Testis (tissue), 2 donors: ENCODE measurements at regions not wholly inside any gene's neighbourhood (a gene's known extent, or its start where the extent isn't known, plus 50 kb on each side); places are given as distances from the start of the nearest gene placed in this dataset.

Experiments
- DNase-seq: peaks from one replicate; pipeline ENCODE4 v3.0.0-alpha.2; 2019
- H3K27ac ChIP-seq, 2 donors: fragments of 200-600 bp; sonication (generic); one replicate each; pipeline ENCODE4 v1.5.1; 2019
- H3K27me3 ChIP-seq: fragments of 200-600 bp; sonication (generic); one replicate; pipeline ENCODE4 v1.5.1; 2019
- H3K36me3 ChIP-seq: fragments of 200-600 bp; sonication (generic); one replicate; pipeline ENCODE4 v1.5.1; 2017; ENCODE audit warnings: low read depth; ENCODE audit errors: missing control alignments
- H3K4me1 ChIP-seq: fragments of 200-600 bp; sonication (generic); one replicate; pipeline ENCODE4 v1.5.1; 2019
- H3K4me3 ChIP-seq, 2 donors: fragments of 200-600 bp; sonication (generic); one replicate each; pipeline ENCODE4 v1.5.1; 2017 to 2019
- H3K9me3 ChIP-seq: fragments of 200-600 bp; sonication (generic); one replicate; pipeline ENCODE4 v1.5.1; 2017
- CTCF ChIP-seq, 3 experiments: fragments of 450-650 bp in 2 of 3; fragments of 200-600 bp in 1 of 3; sonication (generic) in 1 of 3; IDR thresholded peaks; one replicate each; pipeline ENCODE4 v1.5.1; 2016 to 2019; ENCODE audit warnings: antibody characterized with exemption in 3 of 3, mild to moderate bottlenecking in 2 of 3, moderate library complexity in 1 of 3
- POLR2A ChIP-seq: fragments of 450-650 bp; IDR thresholded peaks from one replicate; pipeline ENCODE4 v1.6.1; 2017; ENCODE audit warnings: antibody characterized with exemption, mild to moderate bottlenecking, moderate library complexity
- WGBS, 2 donors: methylation state at CpG; one replicate each; pipeline ENCODE4 v1.1.5; 2018; 5-methylcytosine and 5-hydroxymethylcytosine counted together
- intact Hi-C: fragments of 100-400 bp; cut with DNase I; formaldehyde crosslinking; loops from one replicate; pipeline ENCODE4 v1.15.1; 2023; ENCODE audit warnings: low total_unique reads

GRCh38 chr4:173685831-173686210 is 155.8 kb upstream of the HAND2 start:
- no peak overlapping the region for H3K27ac ChIP-seq
- TF ChIP-seq CTCF (IDR thresholded peaks at IDR 0.05) (no peak), POLR2A (no peak)
- intact Hi-C loops: no loop called here

DNA sequence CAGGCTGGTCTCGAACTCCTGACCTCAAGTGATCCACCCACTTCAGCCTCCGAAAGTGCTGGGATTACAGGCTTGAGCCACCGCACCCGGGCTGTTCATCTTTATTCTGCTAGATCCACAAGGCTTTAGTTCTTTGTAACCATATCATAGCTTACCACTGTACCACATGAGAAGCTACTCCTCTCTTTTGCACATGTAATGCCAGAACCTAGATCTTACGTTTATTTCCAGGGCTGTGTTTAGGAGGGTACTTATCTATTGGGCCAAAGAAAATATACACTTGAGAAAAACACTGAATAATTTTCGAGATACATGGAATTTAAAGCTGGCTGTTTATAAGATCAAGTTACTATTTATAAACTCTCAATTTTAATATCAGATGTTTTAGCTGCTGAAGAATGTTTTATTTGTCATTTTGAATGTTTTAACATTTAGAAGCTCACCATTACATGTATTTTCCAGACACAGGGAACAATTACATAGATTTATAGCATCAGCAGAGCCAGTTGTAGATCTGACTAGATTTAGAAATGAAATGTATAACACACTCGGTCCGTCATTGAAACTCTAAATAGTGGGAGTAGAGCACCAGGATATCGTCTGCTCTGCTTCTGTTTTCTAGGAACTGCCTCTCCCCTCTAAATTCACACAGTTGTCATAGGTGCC is 155.3 kb upstream of the HAND2 start:
- no peak for DNase-seq
- Histone ChIP-seq H3K4me1 (no peaks in the 10 kb centered on the region), H3K36me3 (no peaks in the 10 kb centered on the region), H3K4me3 (no peak overlapping the region), H3K9me3 (no peaks in the 10 kb centered on the region), H3K27ac (no peak overlapping the region), H3K27me3 (no peaks in the 10 kb centered on the region)
- 68 to 72% methylated on average over 9 of the region's 9 CpGs for WGBS, 2 donors
- TF ChIP-seq CTCF (IDR thresholded peaks at IDR 0.05) (no peak), POLR2A (no peak)
- intact Hi-C loops: no loop called here

More at GRCh38 chr4:173685831-173686210, 155.8 kb upstream of the HAND2 start:
- no peak overlapping the region for H3K4me3 ChIP-seq
- no peak for DNase-seq
- H3K4me1 ChIP-seq: no peaks in the 10 kb centered on the region
- H3K27me3 ChIP-seq: no peaks in the 10 kb centered on the region
- no peaks in the 10 kb centered on the region for H3K36me3 ChIP-seq
- no peaks in the 10 kb centered on the region for H3K9me3 ChIP-seq

- intact Hi-C loops: no loop called here
- Histone ChIP-seq H3K4me1 (no peaks in the 10 kb centered on the region), H3K9me3 (no peaks in the 10 kb centered on the region), H3K27me3 (no peaks in the 10 kb centered on the region), H3K27ac (no peak overlapping the region), H3K4me3 (no peak overlapping the region), H3K36me3 (no peaks in the 10 kb centered on the region)
- DNase-seq: no peak
- WGBS, 2 donors: 54 to 60% methylated on average over 3 of the region's 3 CpGs
- TF ChIP-seq POLR2A: no peak
- TF ChIP-seq CTCF (IDR thresholded peaks at IDR 0.05): no peak
Measured at GRCh38 chr4:173684223-173684622, 154.2 kb upstream of the HAND2 start.

- H3K27me3 ChIP-seq: no peaks in the 10 kb centered on the region
- no peak for DNase-seq
- no peaks in the 10 kb centered on the region for H3K9me3 ChIP-seq
- H3K4me1 ChIP-seq: no peaks in the 10 kb centered on the region
- no peak overlapping the region for H3K27ac ChIP-seq
- no peaks in the 10 kb centered on the region for H3K36me3 ChIP-seq
- H3K4me3 ChIP-seq: no peak overlapping the region
- 80 to 88% methylated on average over 2 of the region's 2 CpGs for WGBS, 2 donors
- intact Hi-C loops: no loop called here
- no peak for TF ChIP-seq POLR2A
- TF ChIP-seq CTCF (IDR thresholded peaks at IDR 0.05): no peak
Measured at GRCh38 chr4:173682609-173683008, 152.6 kb upstream of the HAND2 start.

- intact Hi-C loops: no loop called here
- Histone ChIP-seq H3K27me3 (no peaks in the 10 kb centered on the region), H3K27ac (no peak overlapping the region), H3K9me3 (no peaks in the 10 kb centered on the region), H3K4me1 (no peaks in the 10 kb centered on the region), H3K4me3 (no peak overlapping the region), H3K36me3 (no peaks in the 10 kb centered on the region)
- 62 to 67% methylated on average over 7 of the region's 7 CpGs for WGBS, 2 donors
- TF ChIP-seq CTCF (IDR thresholded peaks at IDR 0.05): no peak
- no peak for TF ChIP-seq POLR2A
- DNase-seq: no peak
Measured at GRCh38 chr4:173680278-173680677, 150.2 kb upstream of the HAND2 start.
